Endothelial cell (in vitro differentiated cells): ENCODE measurements at regions not wholly inside any gene's neighbourhood (a gene's known extent, or its start where the extent isn't known, plus 50 kb on each side); places are given as distances from the start of the nearest gene placed in this dataset.
A peak's percentile ranks its signal among the peaks of the same experiment; 100 is the strongest.

Source experiments
- DNase-seq: peaks from one replicate; pipeline ENCODE4 v3.0.0; 2021; ENCODE audit warnings: low spot score
- H3K27ac Mint-ChIP-seq: one replicate; pipeline ENCODE4 v1.8.0; 2021; ENCODE audit warnings: mixed read lengths, inconsistent platforms; ENCODE audit not compliant: unreplicated experiment
- H3K27me3 Mint-ChIP-seq: one replicate; pipeline ENCODE4 v1.8.0; 2021; ENCODE audit warnings: mild to moderate bottlenecking, moderate library complexity, mixed read lengths, inconsistent platforms; ENCODE audit not compliant: unreplicated experiment
- H3K36me3 Mint-ChIP-seq: one replicate; pipeline ENCODE4 v1.8.0; 2021; ENCODE audit warnings: mild to moderate bottlenecking, low read depth, mixed read lengths, inconsistent platforms; ENCODE audit not compliant: unreplicated experiment
- H3K4me1 Mint-ChIP-seq: one replicate; pipeline ENCODE4 v1.8.0; 2021; ENCODE audit warnings: mild to moderate bottlenecking, mixed read lengths, inconsistent platforms; ENCODE audit not compliant: unreplicated experiment
- H3K4me3 Mint-ChIP-seq: one replicate; pipeline ENCODE4 v1.8.0; 2021; ENCODE audit warnings: mild to moderate bottlenecking, mixed read lengths, inconsistent platforms; ENCODE audit not compliant: unreplicated experiment
- H3K9me3 Mint-ChIP-seq: one replicate; pipeline ENCODE4 v1.8.0; 2021; ENCODE audit warnings: mixed read lengths, inconsistent platforms; ENCODE audit not compliant: unreplicated experiment
- TF ChIP-seq, protein P1 (sequence below): fragments of 200-600 bp; sonication (generic); IDR thresholded peaks from one replicate; pipeline ENCODE4 v1.5.0; 2021; ENCODE audit warnings: antibody characterized with exemption; ENCODE audit not compliant: unreplicated experiment

DNA sequence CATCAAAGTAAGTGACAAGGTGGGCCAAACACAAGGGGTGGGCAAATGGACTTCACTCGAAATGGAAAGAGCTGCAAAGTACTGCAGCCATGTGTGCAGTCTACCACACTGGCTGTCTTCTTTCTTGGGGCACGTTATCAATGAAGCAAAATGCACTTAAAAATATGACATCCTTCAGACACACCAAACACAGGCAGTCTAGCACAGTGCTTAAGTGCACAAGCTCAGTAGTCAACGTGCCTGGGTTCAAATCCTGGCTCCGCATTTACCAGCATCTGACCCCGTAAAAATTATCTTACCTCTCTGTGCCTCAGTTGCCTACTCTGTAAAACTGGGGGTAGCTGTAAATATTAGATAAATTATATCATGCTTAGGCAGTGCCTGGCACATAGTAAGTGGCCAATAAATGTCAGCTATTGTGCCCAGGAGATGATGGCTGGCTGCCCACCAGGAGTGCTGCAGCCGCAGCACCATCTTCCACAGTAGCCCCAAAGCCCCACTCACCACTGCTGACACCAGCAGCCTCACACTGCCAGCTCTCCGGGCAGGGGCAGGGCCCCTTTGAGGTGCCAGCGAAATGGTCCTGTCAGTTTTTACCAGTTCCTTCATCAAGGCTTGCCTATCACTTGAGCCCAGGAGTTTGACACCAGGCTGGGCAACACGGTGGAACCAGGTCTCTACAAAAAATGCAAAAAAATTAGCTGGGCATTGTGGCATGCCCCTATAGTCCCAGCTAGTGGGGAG, 121.8 kb upstream of the SLC1A4 start:
- no peaks in the 10 kb centered on the region for H3K9me3 Mint-ChIP-seq
- H3K36me3 Mint-ChIP-seq: no peaks in the 10 kb centered on the region
- H3K27me3 Mint-ChIP-seq: peaks cover 14% of the 10 kb centered on the region
- TF ChIP-seq, protein P1, sequence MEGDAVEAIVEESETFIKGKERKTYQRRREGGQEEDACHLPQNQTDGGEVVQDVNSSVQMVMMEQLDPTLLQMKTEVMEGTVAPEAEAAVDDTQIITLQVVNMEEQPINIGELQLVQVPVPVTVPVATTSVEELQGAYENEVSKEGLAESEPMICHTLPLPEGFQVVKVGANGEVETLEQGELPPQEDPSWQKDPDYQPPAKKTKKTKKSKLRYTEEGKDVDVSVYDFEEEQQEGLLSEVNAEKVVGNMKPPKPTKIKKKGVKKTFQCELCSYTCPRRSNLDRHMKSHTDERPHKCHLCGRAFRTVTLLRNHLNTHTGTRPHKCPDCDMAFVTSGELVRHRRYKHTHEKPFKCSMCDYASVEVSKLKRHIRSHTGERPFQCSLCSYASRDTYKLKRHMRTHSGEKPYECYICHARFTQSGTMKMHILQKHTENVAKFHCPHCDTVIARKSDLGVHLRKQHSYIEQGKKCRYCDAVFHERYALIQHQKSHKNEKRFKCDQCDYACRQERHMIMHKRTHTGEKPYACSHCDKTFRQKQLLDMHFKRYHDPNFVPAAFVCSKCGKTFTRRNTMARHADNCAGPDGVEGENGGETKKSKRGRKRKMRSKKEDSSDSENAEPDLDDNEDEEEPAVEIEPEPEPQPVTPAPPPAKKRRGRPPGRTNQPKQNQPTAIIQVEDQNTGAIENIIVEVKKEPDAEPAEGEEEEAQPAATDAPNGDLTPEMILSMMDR: no peak
- no peak overlapping the region for H3K4me3 Mint-ChIP-seq
- peaks cover 6% of the 10 kb centered on the region for H3K4me1 Mint-ChIP-seq
- no peak for DNase-seq
- no peak overlapping the region for H3K27ac Mint-ChIP-seq

DNA sequence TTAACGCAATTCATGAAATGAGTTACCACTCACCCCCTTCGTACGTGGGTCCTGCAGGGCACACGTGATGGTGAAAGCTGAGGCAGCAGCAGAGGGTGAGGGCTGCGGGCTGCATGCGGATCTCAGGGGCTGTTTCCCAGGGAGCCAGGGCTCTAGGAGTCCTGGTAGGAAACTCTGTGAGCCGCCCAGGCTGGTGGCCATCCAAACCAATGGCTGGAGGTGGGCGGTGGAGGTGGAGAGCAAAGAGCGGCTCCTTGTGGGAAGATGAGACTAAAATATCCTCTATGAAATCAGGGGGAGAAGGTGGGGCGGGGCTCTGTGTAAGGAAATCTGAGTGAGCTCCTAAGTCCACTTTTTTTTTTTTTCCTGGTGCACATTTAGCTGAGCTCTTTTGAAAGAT, 120.1 kb upstream of the SLC1A4 start:
- Mint-ChIP-seq H3K36me3 (no peaks in the 10 kb centered on the region), H3K4me1 (peaks cover 6% of the 10 kb centered on the region), H3K27ac (no peak overlapping the region), H3K4me3 (no peak overlapping the region), H3K9me3 (no peaks in the 10 kb centered on the region), H3K27me3 (peaks cover 14% of the 10 kb centered on the region)
- DNase-seq: no peak
- TF ChIP-seq, protein P1: no peak

DNA sequence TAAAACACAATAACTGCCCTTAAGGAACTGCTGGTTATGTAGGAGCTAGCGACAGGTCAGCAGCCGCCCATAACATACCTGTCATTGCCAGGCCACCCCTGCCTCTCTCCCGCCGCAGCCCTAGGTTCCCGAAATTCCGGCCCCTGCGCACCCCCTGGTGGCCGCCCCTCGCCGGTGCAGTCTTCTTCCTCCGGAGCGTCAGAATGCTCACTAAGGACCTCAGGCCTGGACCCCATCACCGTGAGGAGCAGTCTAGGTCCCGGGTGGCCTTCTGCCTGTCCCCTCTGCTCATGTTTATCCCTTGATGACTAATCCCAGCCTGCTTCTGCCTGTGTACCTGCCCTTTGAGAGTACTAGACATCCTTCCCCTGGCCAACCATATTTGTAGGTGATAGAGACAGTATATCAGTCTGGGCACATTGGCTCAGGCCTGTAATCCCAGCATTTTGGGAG, 115.7 kb upstream of the SLC1A4 start:
- Mint-ChIP-seq H3K4me1 (peaks cover 22% of the 10 kb centered on the region), H3K27me3 (peaks cover 6% of the 10 kb centered on the region), H3K36me3 (no peaks in the 10 kb centered on the region), H3K9me3 (no peaks in the 10 kb centered on the region), H3K27ac (peak overlapping the region; percentile 24), H3K4me3 (no peak overlapping the region)
- TF ChIP-seq, protein P1: peak; percentile 97
- DNase-seq: peak; percentile 92

DNA sequence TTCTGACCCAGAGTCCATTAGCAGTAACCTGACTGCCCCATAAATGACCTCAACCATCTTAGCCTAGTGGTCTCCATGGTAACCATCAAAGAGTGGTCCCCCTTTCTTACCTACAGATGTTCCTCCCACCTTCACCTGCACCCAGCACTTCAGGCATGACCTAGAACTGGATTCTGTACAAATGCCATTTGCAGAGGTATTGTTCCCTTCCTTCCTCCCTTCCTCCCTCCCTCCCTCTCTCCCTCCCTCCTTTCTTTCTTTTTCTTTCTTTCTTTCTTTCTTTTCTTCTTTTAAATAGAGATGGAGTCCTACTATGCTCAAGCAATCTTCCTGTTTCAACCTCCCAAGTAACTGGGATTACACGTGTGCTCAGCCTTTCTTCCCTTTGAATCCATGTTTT, 114.6 kb upstream of the SLC1A4 start:
- Mint-ChIP-seq H3K27ac (no peak overlapping the region), H3K4me3 (no peak overlapping the region), H3K27me3 (peaks cover 4% of the 10 kb centered on the region), H3K9me3 (no peaks in the 10 kb centered on the region), H3K4me1 (peaks cover 33% of the 10 kb centered on the region), H3K36me3 (peaks cover 9% of the 10 kb centered on the region)
- TF ChIP-seq, protein P1: no peak
- no peak for DNase-seq

DNA sequence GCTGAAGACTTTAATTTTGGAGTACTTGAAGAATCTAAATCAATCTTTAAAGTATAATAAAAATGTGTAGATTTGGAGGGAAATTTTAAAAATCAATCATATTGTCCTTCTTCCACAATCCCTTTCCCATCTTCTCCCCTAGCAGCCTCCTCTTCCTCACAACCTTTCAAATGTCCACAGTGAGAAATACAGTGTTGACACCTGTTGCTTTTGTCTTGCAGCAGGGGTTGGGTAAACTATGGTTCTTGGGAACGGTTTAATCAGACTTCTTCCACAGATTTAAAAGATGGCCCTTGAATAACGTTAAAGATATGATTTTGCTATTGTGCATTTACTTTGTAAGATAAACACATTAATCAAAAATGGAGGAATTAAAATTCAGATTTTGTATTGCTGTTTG, 113.8 kb upstream of the SLC1A4 start:
- Mint-ChIP-seq H3K27me3 (peaks cover 5% of the 10 kb centered on the region), H3K36me3 (peaks cover 10% of the 10 kb centered on the region), H3K27ac (peak overlapping the region; percentile 81), H3K9me3 (no peaks in the 10 kb centered on the region), H3K4me3 (no peak overlapping the region), H3K4me1 (peaks cover 39% of the 10 kb centered on the region)
- TF ChIP-seq, protein P1: no peak
- DNase-seq: no peak
